Fibroblast of lung (primary cell): ENCODE measurements at regions not wholly inside any gene's neighbourhood (a gene's known extent, or its start where the extent isn't known, plus 50 kb on each side); places are given as distances from the start of the nearest gene placed in this dataset.

Experiments used
- EZH2 ChIP-seq: IDR thresholded peaks from 2 replicates; pipeline ENCODE4 v1.5.1; 2012; ENCODE audit warnings: low read length, control low read depth, mild to moderate bottlenecking; ENCODE audit errors: missing control alignments
- TF ChIP-seq, protein P1 (sequence below), 2 donors: IDR thresholded peaks in 1 of 2; conservative IDR thresholded peaks in 1 of 2; 1 replicate in 1 of 2; 2 replicates in 1 of 2; pipeline ENCODE4 v1.5.1; 2011 to 2012; ENCODE audit warnings: low read length in 2 of 2, control low read depth in 1 of 2, inconsistent platforms in 1 of 2, low read depth in 1 of 2, mild to moderate bottlenecking in 1 of 2

DNA sequence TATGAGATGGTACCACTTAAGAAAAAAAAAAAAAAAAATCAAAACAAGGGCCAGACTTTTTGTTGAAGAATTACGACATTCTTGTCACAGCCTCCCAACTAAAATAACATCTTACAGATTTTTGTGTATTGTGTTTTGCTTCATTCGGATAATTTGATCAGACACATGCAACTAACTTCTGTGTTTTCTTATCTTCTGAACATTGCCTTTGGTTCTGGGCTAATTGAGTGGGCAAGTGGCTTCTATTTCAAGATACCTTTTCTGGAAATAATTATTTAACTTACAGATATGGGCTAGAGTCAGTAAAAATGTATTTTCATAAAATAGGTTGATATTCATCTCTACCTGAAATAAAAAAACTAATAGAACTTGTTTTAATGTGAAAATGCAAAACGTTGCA, 165.1 kb downstream of the ANKRD7 start:
- TF ChIP-seq, protein P1, sequence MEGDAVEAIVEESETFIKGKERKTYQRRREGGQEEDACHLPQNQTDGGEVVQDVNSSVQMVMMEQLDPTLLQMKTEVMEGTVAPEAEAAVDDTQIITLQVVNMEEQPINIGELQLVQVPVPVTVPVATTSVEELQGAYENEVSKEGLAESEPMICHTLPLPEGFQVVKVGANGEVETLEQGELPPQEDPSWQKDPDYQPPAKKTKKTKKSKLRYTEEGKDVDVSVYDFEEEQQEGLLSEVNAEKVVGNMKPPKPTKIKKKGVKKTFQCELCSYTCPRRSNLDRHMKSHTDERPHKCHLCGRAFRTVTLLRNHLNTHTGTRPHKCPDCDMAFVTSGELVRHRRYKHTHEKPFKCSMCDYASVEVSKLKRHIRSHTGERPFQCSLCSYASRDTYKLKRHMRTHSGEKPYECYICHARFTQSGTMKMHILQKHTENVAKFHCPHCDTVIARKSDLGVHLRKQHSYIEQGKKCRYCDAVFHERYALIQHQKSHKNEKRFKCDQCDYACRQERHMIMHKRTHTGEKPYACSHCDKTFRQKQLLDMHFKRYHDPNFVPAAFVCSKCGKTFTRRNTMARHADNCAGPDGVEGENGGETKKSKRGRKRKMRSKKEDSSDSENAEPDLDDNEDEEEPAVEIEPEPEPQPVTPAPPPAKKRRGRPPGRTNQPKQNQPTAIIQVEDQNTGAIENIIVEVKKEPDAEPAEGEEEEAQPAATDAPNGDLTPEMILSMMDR (conservative IDR thresholded peaks at IDR 0.05 in 1 of 2, IDR thresholded peaks at IDR 0.05 in 1 of 2; ENCODE audit: low read depth in 1 of 2, low read length in 2 of 2): no peak
- TF ChIP-seq EZH2: no peak
